ENCODE measurements at regions not wholly inside any gene's neighbourhood (a gene's known extent, or its start where the extent isn't known, plus 50 kb on each side); places are given as distances from the start of the nearest gene placed in this dataset.

- TF ChIP-seq CTCFL (IDR thresholded peaks at IDR 0.05; ENCODE audit: borderline replicate concordance, insufficient read depth, low read depth, low read length, poor library complexity, severe bottlenecking), result no peak
These were observed 86.6 kb downstream of the MEX3B start (continued) for GRCh38 chr15:81959196-81959595.

GRCh38 chr15:81957698-81958097, 88.1 kb downstream of the MEX3B start:
- peak; percentile 51; the same call in 1 of the 3 replicates for ATAC-seq
- H3K9me1 ChIP-seq (ENCODE audit: control insufficient read depth, insufficient read depth, low read length), result no peaks in the 10 kb centered on the region
- peak in 1 of 4 experiments; percentile 21 for DNase-seq (ENCODE audit: extremely low read depth in 1 of 4, low spot score in 3 of 4)
- H3K4me2 ChIP-seq (ENCODE audit: insufficient read depth, low read length), result peak overlapping the region; percentile 3; the same call in 1 of the 2 replicates
- in situ Hi-C loops (cut with MboI) (no loop called here), intact Hi-C loops (cut with micrococcal nuclease) (no loop called here)
- no peaks in the 10 kb centered on the region for H3K79me2 ChIP-seq (ENCODE audit: control insufficient read depth, insufficient read depth, low read length)
- H3K4me3 ChIP-seq, result no peak overlapping the region
- no peaks in the 10 kb centered on the region for H3K36me3 ChIP-seq (ENCODE audit: control insufficient read depth, insufficient read depth, low read length)
- TF ChIP-seq PHB (CRISPR knock-in tag; IDR thresholded peaks at IDR 0.05), result no peak
- TF ChIP-seq PKNOX1 (IDR thresholded peaks at IDR 0.05), result peak; percentile 60
- no peak for TF ChIP-seq FOXP1 (CRISPR knock-in tag; IDR thresholded peaks at IDR 0.05)
- TF ChIP-seq SPI1 (IDR thresholded peaks at IDR 0.05; ENCODE audit: borderline replicate concordance, low read depth, low read length), result 0 out of 2 replicates have a peak, but pooled peaks have one; percentile 9
- no peak for TF ChIP-seq CUX1 (CRISPR knock-in tag; IDR thresholded peaks at IDR 0.05)
- TF ChIP-seq PURB (CRISPR knock-in tag; IDR thresholded peaks at IDR 0.05; ENCODE audit: low read depth), result no peak
- TF ChIP-seq ZC3H8 (IDR thresholded peaks at IDR 0.05), result no peak
- no peak for TF ChIP-seq ZNF766 (CRISPR knock-in tag; conservative IDR thresholded peaks at IDR 0.05)
- no peak for TF ChIP-seq MYNN (IDR thresholded peaks at IDR 0.05)
- no peak for TF ChIP-seq MYNN (CRISPR knock-in tag; IDR thresholded peaks at IDR 0.05)
- TF ChIP-seq RFX5 (IDR thresholded peaks at IDR 0.05; ENCODE audit: low read depth, low read length), result no peak
- no peak for TF ChIP-seq PCBP1 (IDR thresholded peaks at IDR 0.05; ENCODE audit: low read depth, low read length, poor library complexity, severe bottlenecking)
- H4K20me1 ChIP-seq (replicated peaks; ENCODE audit: control insufficient read depth, insufficient read depth, low read length), result no peaks in the 10 kb centered on the region
- WGBS (ENCODE audit: insufficient coverage, low coverage, missing lambda C conversion rate), result 45% methylated on average over 4 of the region's 4 CpGs
- POLR2A ChIA-PET, result interaction anchor here (1.8 kb wide), 1 partner anchor 10 kb away, joined by 5 read pairs; no protein-coding TSS in a partner anchor
- CTCF ChIA-PET (ENCODE audit: low intra/inter-chr PET ratio), result no interaction called here
- no peaks in the 10 kb centered on the region for H3K27me3 ChIP-seq (ENCODE audit: control insufficient read depth in 2 of 2, insufficient read depth in 2 of 2, low read length in 2 of 2)
- no peak overlapping the region for H3K27ac ChIP-seq (ENCODE audit: extremely low read depth, low read depth, low read length)
- FAIRE-seq, result no peak
- H3K9ac ChIP-seq (ENCODE audit: insufficient read depth in 1 of 2, low read depth in 2 of 2, low read length in 2 of 2), result peak overlapping the region in 1 of 2 experiments; percentile 19; a peak in 1 of 4 replicates
- no peaks in the 10 kb centered on the region for H3K9me3 ChIP-seq (replicated peaks; ENCODE audit: control insufficient read depth, insufficient read depth, low read depth, low read length)
- peak overlapping the region; percentile 64; the same call in 1 of the 2 replicates for H2AFZ ChIP-seq (ENCODE audit: low read depth, low read length)
- peaks cover 5 to 26% of the 10 kb centered on the region in 2 experiments; a peak in 4 of 5 replicates for H3K4me1 ChIP-seq (replicated peaks in 1 of 2; ENCODE audit: control insufficient read depth in 2 of 2, insufficient read depth in 2 of 2, low read length in 2 of 2)
- BruUV-seq (replicated peaks), result no TSS peak
